Vagina (tissue), 2 donors: ENCODE measurements at regions not wholly inside any gene's neighbourhood (a gene's known extent, or its start where the extent isn't known, plus 50 kb on each side); places are given as distances from the start of the nearest gene placed in this dataset.
"Not testable (repeated sequence)": the region's sequence is repeated elsewhere in the genome, so short reads cannot be mapped to it uniquely, and the experiment has no call there.

ENCODE experiments used
- DNase-seq, 2 donors: peaks; one replicate each; pipeline ENCODE4 v3.0.0-alpha.2; 2017; ENCODE audit errors: extremely low spot score in 2 of 2
- H3K27ac ChIP-seq: fragments of 200-600 bp; sonication (generic); one replicate; pipeline ENCODE4 v1.5.1; 2019
- H3K27me3 ChIP-seq: fragments of 200-600 bp; sonication (generic); one replicate; pipeline ENCODE4 v1.5.1; 2019
- H3K36me3 ChIP-seq, 2 donors: fragments of 200-600 bp; sonication (generic); one replicate each; pipeline ENCODE4 v1.5.1; 2017 to 2019
- H3K4me1 ChIP-seq: fragments of 200-600 bp; sonication (generic); one replicate; pipeline ENCODE4 v1.5.1; 2019
- H3K4me3 ChIP-seq, 2 donors: fragments of 200-600 bp; sonication (generic); 1 replicate in 1 of 2; 2 replicates in 1 of 2; pipeline ENCODE4 v1.5.1; 2016 to 2019
- H3K9me3 ChIP-seq: fragments of 200-600 bp; sonication (generic); one replicate; pipeline ENCODE4 v1.5.1; 2019
- CTCF ChIP-seq, 3 experiments: fragments of 450-650 bp in 2 of 3; fragments of 200-600 bp in 1 of 3; sonication (generic) in 1 of 3; IDR thresholded peaks; one replicate each; pipeline ENCODE4 v1.5.1; 2017 to 2019; ENCODE audit warnings: antibody characterized with exemption in 3 of 3, mild to moderate bottlenecking in 2 of 3, moderate library complexity in 2 of 3
- POLR2A ChIP-seq, 2 donors: fragments of 450-650 bp; IDR thresholded peaks; one replicate each; pipeline ENCODE4 v1.6.1; 2017; ENCODE audit warnings: antibody characterized with exemption in 2 of 2, mild to moderate bottlenecking in 2 of 2, moderate library complexity in 2 of 2
- POLR2AphosphoS5 ChIP-seq, 2 donors: sonication (generic); formaldehyde crosslinking; IDR thresholded peaks; one replicate each; pipeline ENCODE4 v1.9.0; 2017; ENCODE audit warnings: antibody characterized with exemption in 2 of 2, mild to moderate bottlenecking in 2 of 2, low read depth in 1 of 2; ENCODE audit not compliant: insufficient read depth in 1 of 2
- intact Hi-C: fragments of 100-400 bp; cut with DNase I; formaldehyde crosslinking; loops from one replicate; pipeline ENCODE4 v1.15.1; 2023

DNA sequence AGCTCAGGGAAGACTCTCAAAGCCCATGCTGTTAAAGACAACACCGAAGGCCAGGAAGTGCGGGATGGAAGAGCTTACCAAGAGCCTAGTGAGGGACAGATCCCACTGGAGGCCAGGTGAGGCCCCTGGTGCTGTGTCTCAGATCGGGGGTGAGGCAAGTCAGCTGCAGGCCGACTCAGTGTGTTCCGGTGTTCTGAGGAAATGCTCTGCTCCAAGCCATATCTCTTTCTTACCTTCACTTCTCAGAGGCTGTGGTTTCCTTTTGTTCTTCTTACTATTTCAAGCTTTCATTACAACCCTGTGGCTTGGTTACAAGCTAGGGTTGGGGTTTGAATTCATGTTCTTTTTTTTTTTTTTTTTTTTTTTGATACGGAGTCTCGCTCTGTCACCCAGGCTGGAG lies 114.3 kb upstream of the ZFP64 start:
- Histone ChIP-seq H3K36me3 (no peaks in the 10 kb centered on the region), H3K4me1 (no peaks in the 10 kb centered on the region), H3K4me3 (no peak overlapping the region), H3K27me3 (no peaks in the 10 kb centered on the region), H3K27ac (no peak overlapping the region), H3K9me3 (no peaks in the 10 kb centered on the region)
- TF ChIP-seq POLR2A (IDR thresholded peaks at IDR 0.05): no peak
- no peak for TF ChIP-seq CTCF (IDR thresholded peaks at IDR 0.05)
- no peak for TF ChIP-seq POLR2AphosphoS5 (IDR thresholded peaks at IDR 0.05; ENCODE audit: insufficient read depth in 1 of 2, low read depth in 1 of 2)
- DNase-seq: peak in 1 of 2 donors; percentile 49
- intact Hi-C loops: no loop called here

GRCh38 chr20:52305024-52305645 lies 113.6 kb upstream of the ZFP64 start:
- intact Hi-C loops: no loop called here
- no peak for TF ChIP-seq POLR2AphosphoS5 (IDR thresholded peaks at IDR 0.05; ENCODE audit: insufficient read depth in 1 of 2, low read depth in 1 of 2)
- TF ChIP-seq CTCF (IDR thresholded peaks at IDR 0.05): no peak
- TF ChIP-seq POLR2A (IDR thresholded peaks at IDR 0.05): no peak
- Histone ChIP-seq H3K4me1 (no peaks in the 10 kb centered on the region), H3K36me3 (no peaks in the 10 kb centered on the region), H3K9me3 (no peaks in the 10 kb centered on the region), H3K27me3 (no peaks in the 10 kb centered on the region), H3K4me3 (no peak overlapping the region), H3K27ac (no peak overlapping the region)
- peak in 1 of 2 donors; percentile 20 for DNase-seq

DNA sequence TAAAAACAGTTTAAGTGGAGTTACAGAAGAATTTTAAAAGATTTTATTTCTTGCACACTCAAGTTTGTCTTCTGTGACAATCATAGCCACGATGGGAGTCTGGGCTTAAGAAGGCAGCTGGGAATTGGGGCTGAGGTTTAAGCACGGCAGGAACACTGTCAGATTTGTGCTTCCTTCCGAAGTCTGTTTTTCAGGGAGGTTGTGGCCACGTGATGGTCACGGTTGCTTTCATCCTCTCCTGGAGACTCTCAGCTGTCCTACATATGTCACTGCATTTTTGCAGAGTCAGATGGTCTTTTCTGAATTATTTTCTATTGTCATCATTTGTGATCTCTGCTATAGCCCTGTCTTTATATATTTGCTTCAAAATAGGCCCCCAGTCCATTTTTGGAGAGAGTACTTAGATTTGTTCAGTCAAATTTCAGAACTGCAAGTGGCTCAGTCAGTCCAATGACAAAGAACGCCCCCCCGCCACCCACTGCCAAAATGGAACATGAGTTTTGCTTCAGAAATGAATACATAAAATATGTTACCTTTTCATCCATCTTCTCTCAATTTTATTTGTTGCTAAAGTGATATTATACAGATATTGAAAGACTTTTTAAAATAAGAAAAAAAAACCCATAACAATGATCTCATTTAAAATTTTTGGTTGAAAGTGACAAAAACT lies 111.8 kb upstream of the ZFP64 start:
- Histone ChIP-seq H3K36me3 (no peaks in the 10 kb centered on the region), H3K4me3 (no peak overlapping the region), H3K4me1 (no peaks in the 10 kb centered on the region), H3K9me3 (no peaks in the 10 kb centered on the region), H3K27me3 (no peaks in the 10 kb centered on the region), H3K27ac (no peak overlapping the region)
- TF ChIP-seq POLR2A (IDR thresholded peaks at IDR 0.05) (no peak), CTCF (IDR thresholded peaks at IDR 0.05) (no peak), POLR2AphosphoS5 (IDR thresholded peaks at IDR 0.05; ENCODE audit: insufficient read depth in 1 of 2, low read depth in 1 of 2) (no peak)
- intact Hi-C loops: no loop called here
- DNase-seq: peak in 1 of 2 donors; percentile 37

- peak in 1 of 2 donors; percentile 67 for DNase-seq
- no peak for TF ChIP-seq POLR2AphosphoS5 (IDR thresholded peaks at IDR 0.05; ENCODE audit: insufficient read depth in 1 of 2, low read depth in 1 of 2)
- no peak for TF ChIP-seq CTCF (IDR thresholded peaks at IDR 0.05)
- TF ChIP-seq POLR2A (IDR thresholded peaks at IDR 0.05): no peak
- Histone ChIP-seq H3K27me3 (no peaks in the 10 kb centered on the region), H3K27ac (no peak overlapping the region), H3K36me3 (no peaks in the 10 kb centered on the region), H3K9me3 (no peaks in the 10 kb centered on the region), H3K4me3 (no peak overlapping the region), H3K4me1 (no peaks in the 10 kb centered on the region)
- intact Hi-C loops: no loop called here
Measured at GRCh38 chr20:52302736-52303135, 111.2 kb upstream of the ZFP64 start.

DNA sequence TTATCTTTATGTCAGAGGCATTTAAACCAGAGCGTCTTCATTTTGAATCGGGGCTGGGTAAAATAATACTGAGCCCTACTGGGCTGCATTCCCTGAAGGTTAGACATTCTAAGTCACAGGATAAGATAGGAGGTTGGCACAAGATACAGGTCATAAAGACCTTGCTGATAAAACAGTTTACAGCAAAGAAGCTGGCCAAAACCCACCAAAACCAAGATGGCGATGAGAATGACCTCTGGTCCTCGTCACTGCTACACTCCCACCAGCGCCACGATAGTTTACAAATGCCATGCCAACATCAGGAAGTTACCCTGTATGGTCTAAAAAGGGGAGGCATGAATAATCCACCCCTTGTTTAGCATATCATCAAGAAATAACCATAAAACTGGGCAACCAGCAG lies 110.5 kb upstream of the ZFP64 start:
- H3K36me3 ChIP-seq, intact Hi-C loops, H3K27me3 ChIP-seq, H3K4me3 ChIP-seq, H3K9me3 ChIP-seq, H3K4me1 ChIP-seq, H3K27ac ChIP-seq: not testable (repeated sequence)
- peak in 1 of 2 donors; percentile 10 for DNase-seq
